IMR-90 (cell line): ENCODE measurements at regions not wholly inside any gene's neighbourhood (a gene's known extent, or its start where the extent isn't known, plus 50 kb on each side); places are given as distances from the start of the nearest gene placed in this dataset.

Source experiments
- CHD1 ChIP-seq: IDR thresholded peaks from 2 replicates; pipeline ENCODE4 v1.6.1; 2012; ENCODE audit warnings: low read depth, low read length, improper control_type of control experiment
- FOS ChIP-seq: fragments of 150-350 bp; IDR thresholded peaks from 2 replicates; pipeline ENCODE4 v1.6.1; 2016; ENCODE audit warnings: low read depth, low read length
- MAFK ChIP-seq: IDR thresholded peaks from 2 replicates; pipeline ENCODE4 v1.6.1; 2012; ENCODE audit warnings: low read depth, low read length, improper control_type of control experiment
- MAZ ChIP-seq: IDR thresholded peaks from 2 replicates; pipeline ENCODE4 v1.6.1; 2012; ENCODE audit warnings: low read depth, mild to moderate bottlenecking, low read length, improper control_type of control experiment, moderate library complexity, borderline replicate concordance
- MXI1 ChIP-seq: IDR thresholded peaks from 2 replicates; pipeline ENCODE4 v1.6.1; 2012; ENCODE audit warnings: low read depth, mild to moderate bottlenecking, low read length, moderate library complexity, borderline replicate concordance
- POLR2A ChIP-seq: IDR thresholded peaks from 2 replicates; pipeline ENCODE4 v1.6.1; 2012; ENCODE audit warnings: mild to moderate bottlenecking, low read depth, low read length
- RAD21 ChIP-seq: IDR thresholded peaks from 2 replicates; pipeline ENCODE4 v1.6.1; 2012; ENCODE audit warnings: low read length, improper control_type of control experiment
- RCOR1 ChIP-seq: IDR thresholded peaks from 2 replicates; pipeline ENCODE4 v1.6.1; 2012; ENCODE audit warnings: mild to moderate bottlenecking, low read length, improper control_type of control experiment; ENCODE audit not compliant: insufficient replicate concordance
- RFX5 ChIP-seq: IDR thresholded peaks from 2 replicates; pipeline ENCODE4 v1.8.0; 2012; ENCODE audit warnings: low read depth, mild to moderate bottlenecking, low read length, moderate library complexity
- SMC3 ChIP-seq: fragments of 150-350 bp; IDR thresholded peaks from 2 replicates; pipeline ENCODE4 v1.6.1; 2016; ENCODE audit warnings: low read depth, mild to moderate bottlenecking, antibody characterized with exemption, low read length, moderate library complexity
- TF ChIP-seq, protein P1 (sequence below): conservative IDR thresholded peaks from 2 replicates; pipeline ENCODE4 v1.5.1; 2012; ENCODE audit warnings: mild to moderate bottlenecking, low read depth, low read length, improper control_type of control experiment
- TF ChIP-seq, protein P2 (sequence below): fragments of 150-350 bp; IDR thresholded peaks from 2 replicates; pipeline ENCODE4 v1.6.1; 2016; ENCODE audit warnings: low read depth, mild to moderate bottlenecking, low read length, moderate library complexity, borderline replicate concordance
- TF ChIP-seq, protein P3 (sequence below): fragments of 150-350 bp; IDR thresholded peaks from 2 replicates; pipeline ENCODE4 v1.6.1; 2017; ENCODE audit warnings: mild to moderate bottlenecking, antibody characterized with exemption, low read length, low read depth

DNA sequence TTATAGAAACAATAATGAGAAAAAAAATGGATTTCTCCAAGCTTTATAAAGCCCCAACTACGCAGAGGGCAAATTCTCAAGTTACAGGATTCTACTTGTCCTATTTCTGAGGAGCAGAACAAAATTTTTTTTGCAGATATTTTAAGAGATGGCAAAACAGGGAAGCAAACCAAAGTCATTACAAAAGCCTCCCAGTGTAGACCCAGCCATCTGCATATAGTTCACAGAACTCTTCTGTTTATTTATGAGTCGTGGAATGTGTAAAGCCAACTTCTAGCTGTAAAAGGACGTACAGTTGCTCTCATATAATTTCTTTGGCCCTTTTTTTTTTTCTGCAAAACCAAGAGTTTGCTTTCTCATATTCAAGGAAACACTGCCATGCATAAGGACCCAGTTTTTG is 120.4 kb downstream of the PCDH7 start:
- TF ChIP-seq RAD21 (no peak), POLR2A (no peak), MAZ (no peak), MXI1 (no peak), RFX5 (no peak), CHD1 (no peak), SMC3 (no peak), MAFK (no peak), FOS (no peak), RCOR1 (no peak)
- TF ChIP-seq, protein P1, sequence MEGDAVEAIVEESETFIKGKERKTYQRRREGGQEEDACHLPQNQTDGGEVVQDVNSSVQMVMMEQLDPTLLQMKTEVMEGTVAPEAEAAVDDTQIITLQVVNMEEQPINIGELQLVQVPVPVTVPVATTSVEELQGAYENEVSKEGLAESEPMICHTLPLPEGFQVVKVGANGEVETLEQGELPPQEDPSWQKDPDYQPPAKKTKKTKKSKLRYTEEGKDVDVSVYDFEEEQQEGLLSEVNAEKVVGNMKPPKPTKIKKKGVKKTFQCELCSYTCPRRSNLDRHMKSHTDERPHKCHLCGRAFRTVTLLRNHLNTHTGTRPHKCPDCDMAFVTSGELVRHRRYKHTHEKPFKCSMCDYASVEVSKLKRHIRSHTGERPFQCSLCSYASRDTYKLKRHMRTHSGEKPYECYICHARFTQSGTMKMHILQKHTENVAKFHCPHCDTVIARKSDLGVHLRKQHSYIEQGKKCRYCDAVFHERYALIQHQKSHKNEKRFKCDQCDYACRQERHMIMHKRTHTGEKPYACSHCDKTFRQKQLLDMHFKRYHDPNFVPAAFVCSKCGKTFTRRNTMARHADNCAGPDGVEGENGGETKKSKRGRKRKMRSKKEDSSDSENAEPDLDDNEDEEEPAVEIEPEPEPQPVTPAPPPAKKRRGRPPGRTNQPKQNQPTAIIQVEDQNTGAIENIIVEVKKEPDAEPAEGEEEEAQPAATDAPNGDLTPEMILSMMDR: no peak
- TF ChIP-seq, protein P2, sequence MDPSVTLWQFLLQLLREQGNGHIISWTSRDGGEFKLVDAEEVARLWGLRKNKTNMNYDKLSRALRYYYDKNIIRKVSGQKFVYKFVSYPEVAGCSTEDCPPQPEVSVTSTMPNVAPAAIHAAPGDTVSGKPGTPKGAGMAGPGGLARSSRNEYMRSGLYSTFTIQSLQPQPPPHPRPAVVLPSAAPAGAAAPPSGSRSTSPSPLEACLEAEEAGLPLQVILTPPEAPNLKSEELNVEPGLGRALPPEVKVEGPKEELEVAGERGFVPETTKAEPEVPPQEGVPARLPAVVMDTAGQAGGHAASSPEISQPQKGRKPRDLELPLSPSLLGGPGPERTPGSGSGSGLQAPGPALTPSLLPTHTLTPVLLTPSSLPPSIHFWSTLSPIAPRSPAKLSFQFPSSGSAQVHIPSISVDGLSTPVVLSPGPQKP: no peak
- TF ChIP-seq, protein P3, sequence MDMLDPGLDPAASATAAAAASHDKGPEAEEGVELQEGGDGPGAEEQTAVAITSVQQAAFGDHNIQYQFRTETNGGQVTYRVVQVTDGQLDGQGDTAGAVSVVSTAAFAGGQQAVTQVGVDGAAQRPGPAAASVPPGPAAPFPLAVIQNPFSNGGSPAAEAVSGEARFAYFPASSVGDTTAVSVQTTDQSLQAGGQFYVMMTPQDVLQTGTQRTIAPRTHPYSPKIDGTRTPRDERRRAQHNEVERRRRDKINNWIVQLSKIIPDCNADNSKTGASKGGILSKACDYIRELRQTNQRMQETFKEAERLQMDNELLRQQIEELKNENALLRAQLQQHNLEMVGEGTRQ: no peak
